ENCODE measurements at regions not wholly inside any gene's neighbourhood (a gene's known extent, or its start where the extent isn't known, plus 50 kb on each side); places are given as distances from the start of the nearest gene placed in this dataset.

DNA sequence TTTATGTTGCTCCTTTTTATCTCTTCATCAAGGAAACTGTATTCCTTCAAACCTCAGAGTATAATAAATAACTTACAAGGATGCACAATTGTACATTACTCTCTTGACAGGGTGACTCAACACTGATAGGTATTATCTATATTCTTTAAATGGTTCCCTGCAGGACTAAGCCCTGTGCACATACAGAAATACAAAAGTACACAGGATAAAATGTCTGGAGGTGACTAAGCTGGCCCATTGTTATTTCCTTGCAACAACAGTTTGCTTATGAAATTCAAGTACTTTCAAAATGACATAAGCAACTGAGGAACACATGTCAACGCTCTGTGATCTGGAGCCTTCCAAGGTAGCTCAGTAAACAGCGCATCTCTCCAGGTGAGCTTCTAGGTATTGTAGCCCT lies 83.8 kb upstream of the RPL34 start:
- H3K4me3 ChIP-seq = no peak overlapping the region
- H3K36me3 ChIP-seq = no peaks in the 10 kb centered on the region
- ATAC-seq (ENCODE audit: low FRiP score in 2 of 2) (no peak), DNase-seq (no peak)
- 78 to 82% methylated on average over 2 of the region's 2 CpGs for WGBS, 2 donors
- TF ChIP-seq POLR2A (IDR thresholded peaks at IDR 0.05) (no peak), EP300 (IDR thresholded peaks at IDR 0.05) (no peak), POLR2AphosphoS5 (IDR thresholded peaks at IDR 0.05) (no peak)
- TF ChIP-seq, protein P1, sequence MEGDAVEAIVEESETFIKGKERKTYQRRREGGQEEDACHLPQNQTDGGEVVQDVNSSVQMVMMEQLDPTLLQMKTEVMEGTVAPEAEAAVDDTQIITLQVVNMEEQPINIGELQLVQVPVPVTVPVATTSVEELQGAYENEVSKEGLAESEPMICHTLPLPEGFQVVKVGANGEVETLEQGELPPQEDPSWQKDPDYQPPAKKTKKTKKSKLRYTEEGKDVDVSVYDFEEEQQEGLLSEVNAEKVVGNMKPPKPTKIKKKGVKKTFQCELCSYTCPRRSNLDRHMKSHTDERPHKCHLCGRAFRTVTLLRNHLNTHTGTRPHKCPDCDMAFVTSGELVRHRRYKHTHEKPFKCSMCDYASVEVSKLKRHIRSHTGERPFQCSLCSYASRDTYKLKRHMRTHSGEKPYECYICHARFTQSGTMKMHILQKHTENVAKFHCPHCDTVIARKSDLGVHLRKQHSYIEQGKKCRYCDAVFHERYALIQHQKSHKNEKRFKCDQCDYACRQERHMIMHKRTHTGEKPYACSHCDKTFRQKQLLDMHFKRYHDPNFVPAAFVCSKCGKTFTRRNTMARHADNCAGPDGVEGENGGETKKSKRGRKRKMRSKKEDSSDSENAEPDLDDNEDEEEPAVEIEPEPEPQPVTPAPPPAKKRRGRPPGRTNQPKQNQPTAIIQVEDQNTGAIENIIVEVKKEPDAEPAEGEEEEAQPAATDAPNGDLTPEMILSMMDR (IDR thresholded peaks at IDR 0.05) = no peak
- no peaks in the 10 kb centered on the region for H3K9me3 ChIP-seq
- H3K27ac ChIP-seq = peak overlapping the region in 2 of 4 donors; percentile 72 to 78
- no peaks in the 10 kb centered on the region for H3K27me3 ChIP-seq
- H3K4me1 ChIP-seq = peaks cover 0 to 11% (median 2%) of the 10 kb centered on the region in 4 donors

DNA sequence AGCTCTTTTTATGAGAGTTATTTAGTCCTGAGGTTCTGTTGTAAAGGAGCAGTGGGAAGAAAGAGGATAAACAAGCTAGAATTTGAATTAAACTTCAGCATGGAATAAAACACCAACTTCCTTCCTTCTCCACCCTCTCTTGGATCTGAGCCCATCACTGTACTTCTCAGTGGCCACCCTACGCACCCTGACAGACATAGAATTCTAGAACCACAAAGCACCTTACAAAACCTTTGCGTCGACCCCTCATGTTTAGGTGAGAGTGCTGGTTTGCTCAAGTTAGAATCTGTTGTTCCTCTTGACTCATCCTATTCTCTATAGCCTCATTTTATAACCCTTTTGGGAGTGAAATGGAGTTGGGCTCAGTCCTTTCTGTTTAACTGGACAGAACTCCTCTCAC lies 84.6 kb upstream of the RPL34 start:
- WGBS, 2 donors = 24 to 44% methylated on average over 3 of the region's 3 CpGs
- no peaks in the 10 kb centered on the region for H3K27me3 ChIP-seq
- no peak for TF ChIP-seq POLR2A (IDR thresholded peaks at IDR 0.05)
- TF ChIP-seq POLR2AphosphoS5 (IDR thresholded peaks at IDR 0.05) = peak in 1 of 2 donors; percentile 11
- H3K9me3 ChIP-seq = no peaks in the 10 kb centered on the region
- no peaks in the 10 kb centered on the region for H3K36me3 ChIP-seq
- H3K4me3 ChIP-seq = no peak overlapping the region
- no peak for ATAC-seq (ENCODE audit: low FRiP score in 2 of 2)
- peak overlapping the region in 3 of 4 donors; percentile 19 to 78 (median 72) for H3K27ac ChIP-seq
- H3K4me1 ChIP-seq = peaks cover 0 to 16% (median 2%) of the 10 kb centered on the region in 4 donors
- no peak for DNase-seq

DNA sequence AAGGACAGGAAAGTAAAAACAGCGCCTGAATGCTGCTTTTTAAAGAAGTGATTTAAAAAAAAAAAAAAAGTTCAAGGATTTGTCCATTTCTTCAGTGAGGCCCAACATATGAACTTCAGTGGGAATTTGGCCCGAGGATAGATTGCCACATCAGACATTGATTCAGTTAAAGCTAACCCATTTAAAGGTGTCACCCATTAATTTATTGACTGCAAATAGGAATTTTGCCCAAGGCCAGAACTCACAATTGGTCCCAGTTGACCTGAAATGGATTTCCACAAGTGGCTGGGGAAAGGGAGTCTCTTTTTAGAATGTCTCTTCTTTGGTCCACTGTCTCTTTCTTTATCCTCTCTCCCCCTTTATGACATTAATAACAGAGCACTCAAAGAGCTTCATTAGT lies 86.5 kb upstream of the RPL34 start:
- no peaks in the 10 kb centered on the region for H3K27me3 ChIP-seq
- H3K4me1 ChIP-seq = peaks cover 0 to 16% (median 2%) of the 10 kb centered on the region in 4 donors
- 61 to 74% methylated on average over 2 of the region's 2 CpGs for WGBS, 2 donors
- no peak for ATAC-seq (ENCODE audit: low FRiP score in 2 of 2)
- DNase-seq = no peak
- H3K36me3 ChIP-seq = no peaks in the 10 kb centered on the region
- TF ChIP-seq EP300 (IDR thresholded peaks at IDR 0.05) = no peak
- no peak for TF ChIP-seq POLR2A (IDR thresholded peaks at IDR 0.05)
- TF ChIP-seq POLR2AphosphoS5 (IDR thresholded peaks at IDR 0.05) = no peak
- TF ChIP-seq, protein P1 (IDR thresholded peaks at IDR 0.05) = no peak
- H3K9me3 ChIP-seq = no peaks in the 10 kb centered on the region
- no peak overlapping the region for H3K27ac ChIP-seq
- H3K4me3 ChIP-seq = no peak overlapping the region

DNA sequence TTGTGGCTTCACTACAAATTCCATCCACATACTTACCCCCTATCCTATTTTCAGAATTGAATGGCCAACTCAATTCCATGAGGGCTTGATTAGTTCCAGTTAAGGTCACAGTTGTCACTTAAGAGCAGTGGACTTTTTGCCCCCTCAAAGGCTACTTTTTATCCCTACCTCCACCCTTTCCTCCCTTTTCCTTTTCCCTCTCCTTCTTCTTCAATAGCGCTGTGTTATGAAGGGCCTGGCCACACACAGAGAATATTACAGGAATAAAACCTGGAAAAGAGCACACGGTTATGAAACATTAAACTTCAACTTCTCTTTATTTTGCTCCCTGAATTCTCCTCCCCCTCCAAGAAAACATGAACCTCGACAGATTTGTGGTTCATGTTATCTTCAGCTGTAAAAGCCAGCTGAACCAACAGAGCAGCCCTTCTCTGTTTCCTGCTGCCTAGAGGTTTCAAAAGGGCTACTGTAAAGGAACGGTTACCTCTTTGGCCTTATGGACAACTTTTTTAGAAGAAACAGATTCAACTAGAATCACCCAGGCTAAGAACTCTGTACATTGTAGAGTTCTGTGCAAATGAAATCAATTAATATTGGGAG lies 87.0 kb upstream of the RPL34 start:
- no peak overlapping the region for H3K4me3 ChIP-seq
- peaks cover 0 to 16% (median 2%) of the 10 kb centered on the region in 4 donors for H3K4me1 ChIP-seq
- H3K27ac ChIP-seq = no peak overlapping the region
- no peaks in the 10 kb centered on the region for H3K9me3 ChIP-seq
- TF ChIP-seq, protein P1 (IDR thresholded peaks at IDR 0.05) = no peak
- no peak for TF ChIP-seq EP300 (IDR thresholded peaks at IDR 0.05)
- TF ChIP-seq POLR2AphosphoS5 (IDR thresholded peaks at IDR 0.05) = no peak
- TF ChIP-seq POLR2A (IDR thresholded peaks at IDR 0.05) = no peak
- ATAC-seq (ENCODE audit: low FRiP score in 2 of 2) (no peak), DNase-seq (no peak)
- H3K27me3 ChIP-seq = no peaks in the 10 kb centered on the region
- no peaks in the 10 kb centered on the region for H3K36me3 ChIP-seq
- 49 to 53% methylated on average over 4 of the region's 4 CpGs for WGBS, 2 donors

DNA sequence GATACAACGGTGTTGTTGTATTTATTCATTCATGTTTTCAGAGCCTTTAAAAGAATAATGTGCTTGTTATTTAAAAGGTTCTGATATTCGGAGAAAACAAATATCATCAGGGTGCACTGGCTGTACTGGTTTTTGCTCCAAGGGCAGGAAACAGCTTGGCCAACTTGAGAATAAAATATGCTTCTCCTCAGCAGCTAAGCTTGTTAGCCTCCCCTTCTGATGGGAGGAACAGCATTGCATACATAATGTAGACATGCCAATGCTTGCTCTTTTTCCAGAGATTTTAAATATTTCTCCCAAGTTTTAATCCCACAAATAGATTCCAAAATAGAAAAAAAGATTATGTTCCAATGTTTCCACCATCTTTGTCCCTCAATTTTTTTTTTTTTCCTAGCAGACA lies 87.6 kb upstream of the RPL34 start:
- Histone ChIP-seq H3K4me1 (peaks cover 0 to 16% (median 5%) of the 10 kb centered on the region in 4 donors), H3K36me3 (no peaks in the 10 kb centered on the region), H3K27ac (no peak overlapping the region), H3K27me3 (no peaks in the 10 kb centered on the region), H3K4me3 (no peak overlapping the region), H3K9me3 (no peaks in the 10 kb centered on the region)
- DNase-seq = no peak
- TF ChIP-seq POLR2A (IDR thresholded peaks at IDR 0.05) (no peak), EP300 (IDR thresholded peaks at IDR 0.05) (no peak), POLR2AphosphoS5 (IDR thresholded peaks at IDR 0.05) (no peak)
- TF ChIP-seq, protein P1 (IDR thresholded peaks at IDR 0.05) = no peak
- 67 to 68% methylated on average over 2 of the region's 2 CpGs for WGBS, 2 donors
- ATAC-seq (ENCODE audit: low FRiP score in 2 of 2) = no peak
